ENCODE measurements at regions not wholly inside any gene's neighbourhood (a gene's known extent, or its start where the extent isn't known, plus 50 kb on each side); places are given as distances from the start of the nearest gene placed in this dataset.

DNA sequence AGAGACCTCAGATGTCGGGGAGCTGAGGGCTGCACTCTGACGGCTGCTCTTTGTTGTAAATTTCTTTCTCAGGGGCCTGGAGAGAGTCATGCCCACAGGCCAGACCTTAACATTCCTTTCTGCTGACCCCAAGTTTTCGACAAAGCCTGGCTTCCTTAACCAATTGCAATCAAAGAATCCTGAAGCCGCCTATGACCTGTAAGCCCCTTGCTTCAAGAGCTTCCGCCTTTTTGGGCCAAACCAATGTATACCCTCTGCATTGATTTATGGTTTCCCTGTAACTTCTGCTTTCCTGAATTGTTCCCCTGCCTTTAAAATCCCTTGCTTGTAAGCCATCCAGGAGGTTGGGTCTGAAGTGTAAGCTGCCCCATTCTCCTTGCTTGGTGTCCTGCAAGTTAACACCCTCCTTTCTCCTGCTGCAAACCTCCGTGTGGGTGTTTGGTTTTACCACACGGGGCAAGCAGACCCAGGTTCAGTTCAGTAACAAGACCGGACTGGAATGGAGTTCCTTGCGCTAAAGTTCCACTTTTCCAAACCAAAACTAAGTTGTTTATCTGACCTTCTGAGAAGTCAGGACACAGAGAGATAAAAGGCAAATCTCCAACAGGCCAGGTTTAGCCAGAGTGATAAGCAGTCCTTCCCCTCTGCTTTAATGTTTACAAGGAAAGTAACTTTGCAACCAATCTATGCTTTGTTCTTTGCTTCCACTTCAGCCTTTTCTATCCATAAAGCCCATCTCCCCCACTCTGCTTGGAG lies 141.6 kb downstream of the KCNJ12 start:
- DNase-seq (ENCODE audit: low read depth in 2 of 2), result no peak

DNA sequence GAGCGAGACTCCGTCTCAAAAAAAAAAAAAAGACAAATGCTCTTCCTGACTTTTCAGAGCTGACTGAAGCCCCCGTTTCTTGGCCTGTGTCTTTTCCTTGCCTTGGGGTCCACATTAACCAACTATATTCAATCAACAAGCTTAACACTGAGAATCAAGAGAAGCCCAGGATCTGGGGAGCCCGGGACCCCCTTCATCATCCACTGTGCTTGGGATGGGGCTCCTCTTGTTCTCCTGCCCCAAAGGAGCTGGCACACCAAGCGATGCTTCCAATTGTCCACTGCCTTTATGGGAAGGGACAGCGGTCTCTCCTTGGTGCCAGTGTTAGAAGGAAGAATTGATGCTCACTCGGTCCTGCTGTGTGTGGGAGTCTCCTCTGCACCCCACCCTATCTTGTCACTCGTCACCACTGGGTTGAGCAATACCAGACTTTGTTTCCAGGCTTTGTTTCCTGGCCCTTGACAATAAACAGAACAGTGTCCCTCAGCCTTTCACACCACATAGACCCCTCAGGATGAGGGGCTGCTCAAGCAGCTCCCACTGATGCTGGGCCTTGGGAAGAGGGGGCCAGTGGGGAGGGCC lies 146.7 kb downstream of the KCNJ12 start:
- DNase-seq (ENCODE audit: low read depth in 2 of 2), result no peak

DNA sequence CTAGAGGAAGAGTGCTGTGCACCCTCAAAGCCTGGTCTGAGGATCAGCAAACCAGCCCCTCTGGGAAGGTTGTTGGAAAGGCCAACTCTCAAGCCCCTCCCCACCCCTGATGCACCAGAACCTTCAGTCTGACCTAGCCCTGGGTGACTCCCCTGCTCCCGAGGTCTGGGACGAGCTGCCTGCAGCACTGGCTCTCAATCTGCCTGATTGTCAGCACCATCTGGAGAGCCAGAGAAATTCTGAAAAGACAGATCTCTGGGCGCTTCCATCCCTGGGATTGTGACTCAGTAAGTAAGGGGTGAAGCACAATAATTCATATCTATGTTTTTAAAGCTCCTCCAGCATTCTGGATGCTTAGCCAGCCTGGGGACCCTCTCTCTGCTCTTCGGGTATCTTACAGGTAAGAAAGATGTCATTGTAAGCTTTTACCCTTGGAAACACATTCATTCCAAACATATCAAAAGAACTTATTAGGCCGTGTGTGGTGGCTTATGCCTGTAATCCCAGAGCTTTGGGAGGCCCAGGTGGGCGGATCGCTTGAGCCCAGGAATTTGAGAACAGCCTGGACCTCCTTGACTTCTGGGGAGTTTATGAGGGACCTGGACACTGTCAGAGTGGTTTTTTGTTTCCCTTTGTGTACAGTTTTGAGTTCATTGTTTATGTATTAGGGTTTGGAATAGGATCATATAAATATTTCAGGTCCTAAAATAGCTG lies 147.5 kb downstream of the KCNJ12 start:
- DNase-seq (ENCODE audit: low read depth in 2 of 2), result no peak

DNA sequence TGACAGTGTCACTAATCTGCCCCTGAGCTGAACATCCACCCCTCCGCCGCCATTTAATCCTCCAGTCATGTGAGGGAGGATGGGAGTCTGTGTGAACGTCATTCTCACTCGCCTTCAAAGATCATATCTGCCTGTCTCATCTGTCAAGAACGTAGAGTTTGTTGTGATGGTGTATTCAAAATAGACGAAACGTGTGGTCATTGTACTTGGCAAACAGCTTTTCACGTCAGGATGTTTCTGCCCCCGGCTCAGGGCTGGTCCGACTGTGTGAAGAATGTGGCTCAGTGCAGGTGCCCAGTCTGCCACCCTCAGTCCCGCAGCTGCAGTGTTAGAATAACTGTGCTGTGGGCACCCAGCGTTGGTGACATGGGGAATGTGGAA lies 148.0 kb downstream of the KCNJ12 start:
- no peak for DNase-seq (ENCODE audit: low read depth in 2 of 2)

DNA sequence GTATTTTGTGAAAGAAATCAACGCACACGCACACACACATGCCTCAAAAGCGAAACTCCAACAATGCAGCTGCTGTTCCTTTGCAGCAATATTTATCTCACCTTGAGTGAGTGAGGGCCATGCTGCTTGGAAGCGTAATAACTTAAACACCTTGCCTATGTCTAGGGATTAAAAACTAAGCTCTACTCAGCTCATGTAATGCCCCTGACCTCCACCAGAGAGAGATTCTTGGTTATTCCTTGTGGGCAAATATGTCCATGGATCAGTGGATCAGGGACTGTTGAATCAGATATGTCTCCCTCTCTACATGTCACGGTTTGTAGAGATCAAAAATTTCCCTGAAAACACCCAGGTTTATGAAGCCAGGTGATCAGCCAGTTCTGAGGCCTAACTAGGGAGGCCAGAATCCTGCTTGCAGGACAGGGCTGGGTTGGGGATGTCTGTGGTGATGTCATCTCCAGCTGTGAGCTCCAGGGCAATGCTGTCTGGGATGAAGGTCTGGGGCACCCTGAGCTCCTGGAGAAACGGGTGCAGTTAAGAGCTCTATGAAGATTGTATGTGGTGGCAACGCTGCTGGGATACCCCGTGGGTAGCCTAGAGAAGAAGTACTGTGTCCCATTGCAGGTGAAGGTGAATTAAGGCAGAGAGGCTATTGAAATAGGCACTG lies 149.4 kb downstream of the KCNJ12 start:
- DNase-seq (ENCODE audit: low read depth in 2 of 2), result no peak

DNA sequence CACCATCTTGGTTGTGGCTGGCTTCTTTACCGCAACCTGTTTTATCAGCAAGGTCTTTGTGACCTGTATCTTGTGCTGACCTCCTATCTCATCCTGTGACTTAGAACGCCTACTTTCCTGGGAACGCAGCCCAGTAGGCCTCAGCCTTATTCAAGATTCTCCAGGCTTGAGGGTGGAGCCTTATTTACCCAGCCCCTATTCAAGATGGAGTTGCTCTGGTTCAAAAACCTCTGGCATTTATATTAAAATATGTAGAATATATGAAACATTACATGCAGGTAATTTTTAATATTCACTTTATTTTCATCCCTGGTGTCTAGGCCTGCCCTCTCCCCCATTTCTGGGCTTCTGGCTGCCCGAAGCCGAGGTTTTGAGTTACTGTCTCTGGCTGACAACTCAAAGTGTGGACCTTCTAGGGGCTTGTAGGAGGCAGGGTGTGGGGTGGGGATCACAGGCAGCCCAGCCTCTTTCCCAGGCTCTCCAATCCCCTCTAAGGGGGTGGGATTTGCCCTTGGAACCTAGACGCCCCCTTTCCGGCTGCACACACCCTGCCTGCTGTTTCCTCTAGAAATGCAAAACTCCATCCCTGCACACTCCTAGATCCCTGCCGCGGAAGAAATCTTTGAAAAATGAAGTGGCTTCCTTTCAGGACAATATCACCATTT lies 152.0 kb downstream of the KCNJ12 start:
- DNase-seq (ENCODE audit: low read depth in 2 of 2), result no peak

DNA sequence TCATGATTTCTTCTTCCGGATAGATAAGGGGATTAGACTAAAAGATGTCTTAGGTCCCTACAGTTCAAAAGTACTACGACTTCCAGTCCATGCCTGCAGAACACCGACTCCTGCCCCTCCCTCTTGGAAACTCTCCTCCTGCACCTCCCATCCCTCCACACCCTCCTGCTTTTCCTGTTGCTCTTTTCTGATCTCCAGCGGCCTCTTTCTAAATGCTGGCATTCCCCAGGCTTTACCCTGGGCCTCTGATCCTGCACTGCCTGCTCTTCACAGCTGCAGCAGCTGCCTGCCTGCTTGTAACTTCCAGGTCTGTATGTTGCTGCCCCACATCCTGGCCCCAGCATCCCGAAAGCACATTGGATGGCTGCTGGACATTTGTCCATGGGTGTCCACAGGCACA lies 154.2 kb downstream of the KCNJ12 start:
- no peak for DNase-seq (ENCODE audit: low read depth in 2 of 2)

DNA sequence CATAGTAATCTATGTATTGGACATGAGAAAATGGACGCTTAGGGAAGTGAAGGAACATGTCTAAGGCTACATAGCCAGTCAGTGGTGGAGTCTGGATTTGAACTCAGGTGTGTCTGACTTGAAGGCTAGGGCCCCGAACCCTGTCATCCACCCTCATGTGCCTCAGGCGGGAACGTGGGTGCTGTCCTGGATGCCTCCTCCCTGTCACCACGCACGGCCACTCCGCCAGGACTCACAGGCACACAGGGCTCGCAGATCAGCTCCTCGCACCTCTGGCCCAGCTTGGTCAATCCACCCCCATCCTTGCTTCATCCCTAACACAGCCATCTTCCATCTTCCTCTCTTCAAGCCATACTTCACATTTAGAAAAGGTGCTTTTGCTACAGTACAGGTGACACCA lies 154.7 kb downstream of the KCNJ12 start:
- DNase-seq (ENCODE audit: low read depth in 2 of 2), result no peak

DNA sequence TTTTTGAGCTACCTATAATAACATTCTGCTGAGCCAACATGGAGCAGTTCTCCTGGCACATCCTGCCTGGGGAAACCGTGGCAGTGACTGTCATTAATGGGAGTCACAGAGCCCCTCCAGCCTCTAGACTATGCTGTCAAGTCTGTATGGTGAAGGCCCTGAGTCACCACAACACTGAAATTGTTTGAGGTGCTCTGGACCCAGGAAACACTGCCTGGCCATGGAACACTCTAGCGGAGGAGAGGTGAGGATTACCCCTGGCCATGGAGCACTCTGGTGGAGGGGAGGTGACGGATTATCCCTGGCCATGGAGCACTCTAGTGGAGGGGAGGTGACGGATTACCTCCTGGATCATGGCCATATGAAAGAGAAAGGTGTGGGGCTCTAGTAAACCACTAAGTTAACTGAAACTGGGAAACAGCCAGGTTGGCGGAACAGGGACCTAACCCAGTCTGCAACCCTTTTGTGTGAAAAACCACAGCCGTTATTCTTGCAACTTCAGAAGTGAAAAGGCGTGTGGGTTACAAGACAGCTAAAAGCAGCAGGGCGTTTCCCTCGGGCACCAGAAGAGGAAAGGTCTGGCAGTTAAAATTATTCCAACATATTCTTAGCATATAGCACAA lies 156.7 kb downstream of the KCNJ12 start:
- DNase-seq (ENCODE audit: low read depth in 2 of 2), result no peak

DNA sequence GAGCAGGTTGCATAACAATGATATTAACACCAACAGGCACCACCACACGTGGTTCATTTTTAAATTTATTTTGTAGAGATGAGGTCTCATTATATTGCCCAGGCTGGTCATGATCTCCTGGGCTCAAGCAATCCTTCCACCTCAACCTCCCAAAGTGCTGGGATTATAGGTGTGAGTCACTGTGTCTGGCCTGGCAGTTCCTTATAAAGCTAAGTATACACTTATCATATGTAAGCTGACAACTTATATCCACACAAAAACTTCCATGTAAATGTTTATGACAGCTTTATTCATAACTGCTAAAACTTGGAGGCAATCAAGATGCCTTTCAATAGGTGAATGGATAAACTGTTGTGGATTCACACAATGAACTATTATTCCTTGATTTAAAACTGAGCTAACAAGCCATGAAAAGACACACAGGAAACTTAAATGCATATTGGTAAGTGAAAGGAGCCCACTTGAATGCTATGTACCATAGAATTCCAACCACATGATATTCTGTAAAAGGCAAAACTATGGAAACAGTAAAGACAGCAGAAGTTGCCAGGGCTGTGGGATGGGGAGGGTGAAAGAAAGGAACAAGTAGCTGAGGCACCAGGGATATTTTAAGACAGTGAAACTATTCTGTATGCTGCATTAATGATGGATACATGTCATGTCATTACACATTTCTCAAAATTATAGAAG lies 156.5 kb upstream of the KCNJ18 start:
- DNase-seq (ENCODE audit: low read depth in 2 of 2), result no peak

DNA sequence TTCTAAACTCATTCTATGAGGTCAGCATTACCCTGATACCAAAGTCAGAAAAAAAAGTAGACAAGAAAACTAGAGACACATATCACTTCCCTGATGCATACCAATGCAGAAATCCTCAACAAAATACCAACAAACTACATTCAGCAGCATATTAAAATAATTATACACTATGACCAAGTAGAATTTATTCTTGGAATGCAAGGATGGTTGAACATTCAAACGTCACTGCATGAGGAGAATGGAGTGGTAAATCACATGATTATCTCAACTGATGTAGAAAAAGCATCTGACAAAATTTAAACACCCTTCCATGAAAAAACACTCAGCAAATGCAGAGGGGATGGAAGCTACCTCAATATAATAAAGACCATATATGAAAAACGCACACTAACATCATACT lies 155.0 kb upstream of the KCNJ18 start:
- DNase-seq (ENCODE audit: low read depth in 2 of 2), result no peak

DNA sequence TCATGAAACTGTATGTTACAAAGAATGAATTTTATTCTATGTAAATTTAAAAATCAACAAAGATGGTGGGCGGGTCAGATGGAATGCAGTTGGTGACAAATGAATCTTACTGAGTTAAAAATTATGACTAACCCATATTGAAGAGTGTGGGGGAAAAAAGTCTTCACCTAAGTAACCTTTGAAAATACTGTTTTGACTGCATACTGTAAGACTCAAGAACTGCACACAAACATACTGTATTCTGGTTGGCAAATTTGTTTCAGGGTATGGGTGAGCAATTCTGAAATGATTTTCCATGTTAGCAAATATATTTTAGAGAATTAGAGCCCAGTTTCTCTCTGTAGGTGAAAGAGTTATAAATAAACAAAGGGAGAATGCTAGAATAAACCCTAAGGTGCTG lies 153.7 kb upstream of the KCNJ18 start:
- no peak for DNase-seq (ENCODE audit: low read depth in 2 of 2)

DNA sequence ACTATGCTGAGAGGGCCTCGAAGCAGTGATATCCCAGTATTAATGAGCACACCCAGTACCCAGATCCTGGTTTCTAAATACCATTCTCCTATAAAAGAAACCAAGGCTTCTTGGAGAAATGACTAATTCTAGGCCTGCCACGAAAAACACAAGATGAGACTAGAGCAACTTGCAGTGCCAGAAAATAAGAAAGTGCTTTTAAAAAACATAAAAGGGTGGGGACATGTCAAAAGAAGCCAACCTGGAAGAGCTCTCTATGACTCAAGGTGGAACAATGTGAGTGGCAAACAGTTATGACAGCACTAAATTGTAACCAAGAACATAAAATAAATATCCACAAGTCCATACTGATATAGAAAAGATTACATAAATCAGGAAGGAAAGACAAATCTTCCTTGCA lies 153.2 kb upstream of the KCNJ18 start:
- no peak for DNase-seq (ENCODE audit: low read depth in 2 of 2)

DNA sequence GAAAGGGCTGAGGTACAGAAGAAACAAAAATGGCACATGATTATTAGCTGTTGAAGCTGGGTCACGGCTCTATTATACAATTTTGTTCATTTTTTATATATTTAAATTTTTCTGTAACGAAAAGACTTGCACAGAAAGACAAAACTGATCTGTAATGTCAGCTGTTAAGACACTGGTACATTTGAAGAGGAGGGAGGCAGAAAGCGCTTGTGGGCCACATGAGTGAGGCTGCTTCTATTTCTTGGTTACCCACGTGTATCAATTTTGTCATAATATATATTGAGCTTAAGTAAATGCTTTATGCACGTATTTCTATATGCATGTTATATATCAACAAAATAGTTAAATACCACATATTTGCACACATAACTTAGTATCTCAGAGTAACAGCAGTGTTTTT lies 151.8 kb upstream of the KCNJ18 start:
- no peak for DNase-seq (ENCODE audit: low read depth in 2 of 2)

DNA sequence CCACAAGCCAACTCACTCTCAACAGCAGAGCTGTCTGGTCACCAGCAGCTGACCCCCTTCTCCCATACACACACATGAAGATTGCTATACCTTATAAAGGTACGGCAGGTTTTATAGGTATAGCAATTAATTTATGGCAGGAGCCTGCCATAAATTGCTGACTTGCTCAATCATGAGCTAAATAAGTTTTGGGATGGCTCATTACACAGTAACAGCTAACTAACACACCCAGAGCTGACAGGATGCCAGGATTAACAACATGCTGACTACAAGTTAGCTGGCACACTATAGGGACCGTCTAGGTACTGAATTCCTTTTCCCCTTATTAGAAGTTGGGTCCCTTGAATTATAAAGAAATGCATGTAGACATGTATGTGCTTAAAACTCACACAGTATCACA lies 150.3 kb upstream of the KCNJ18 start:
- no peak for DNase-seq (ENCODE audit: low read depth in 2 of 2)

DNA sequence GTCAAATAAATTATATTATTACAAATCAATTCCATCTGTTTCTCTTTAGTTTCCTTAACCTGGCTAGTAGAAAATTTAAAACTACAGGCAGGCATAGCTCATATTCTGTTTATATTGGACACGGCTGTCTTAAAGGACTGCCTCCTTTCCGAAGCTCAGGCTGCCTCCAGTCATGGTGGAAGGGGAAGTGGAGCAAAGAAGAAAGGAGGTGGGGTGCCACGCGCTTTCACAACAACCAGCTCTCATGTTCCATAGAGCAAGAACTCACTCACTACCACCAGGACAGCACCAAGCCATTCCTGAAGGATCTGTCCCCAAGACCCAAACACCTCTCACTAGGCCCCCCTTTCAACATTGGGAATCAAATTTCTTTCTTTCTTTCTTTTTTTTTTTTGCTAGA lies 149.3 kb upstream of the KCNJ18 start:
- no peak for DNase-seq (ENCODE audit: low read depth in 2 of 2)

DNA sequence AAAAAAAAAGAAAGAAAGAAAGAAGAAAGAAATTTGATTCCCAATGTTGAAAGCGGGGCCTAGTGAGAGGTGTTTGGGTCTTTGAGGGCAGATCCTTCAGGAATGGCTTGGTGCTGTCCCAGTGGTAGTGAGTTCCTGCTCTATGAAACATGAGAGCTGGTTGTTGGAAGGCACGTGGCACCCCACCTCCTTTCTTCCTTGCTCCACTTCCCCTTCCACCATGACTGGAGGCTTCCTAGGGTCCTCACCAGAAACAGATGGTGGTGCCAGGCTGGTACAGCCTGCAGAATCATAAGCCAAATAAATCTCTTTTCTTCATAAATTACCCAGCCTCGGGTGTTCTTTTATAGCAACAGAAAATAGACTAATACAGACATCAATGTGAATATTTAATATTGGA lies 147.3 kb upstream of the KCNJ18 start:
- no peak for DNase-seq (ENCODE audit: low read depth in 2 of 2)

DNA sequence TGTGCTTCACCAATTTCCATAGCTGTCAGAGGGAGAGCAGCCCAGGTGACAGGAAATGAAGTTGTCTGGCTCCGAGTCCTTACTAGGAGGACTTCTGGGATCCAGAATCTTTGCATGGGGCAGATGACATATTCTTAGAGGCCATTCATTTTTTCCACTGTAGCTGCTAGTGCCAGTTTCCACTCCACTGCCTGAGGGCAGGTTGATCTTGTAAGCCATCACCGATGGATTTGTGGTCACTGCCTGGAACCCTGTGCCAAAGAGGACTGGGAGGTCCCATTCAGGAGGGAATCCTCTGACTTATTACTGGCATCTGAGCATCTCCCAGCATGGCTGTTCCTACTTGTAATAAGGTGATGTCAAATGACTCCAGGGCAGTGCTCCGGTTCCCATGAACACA lies 144.1 kb upstream of the KCNJ18 start:
- no peak for DNase-seq (ENCODE audit: low read depth in 2 of 2)

DNA sequence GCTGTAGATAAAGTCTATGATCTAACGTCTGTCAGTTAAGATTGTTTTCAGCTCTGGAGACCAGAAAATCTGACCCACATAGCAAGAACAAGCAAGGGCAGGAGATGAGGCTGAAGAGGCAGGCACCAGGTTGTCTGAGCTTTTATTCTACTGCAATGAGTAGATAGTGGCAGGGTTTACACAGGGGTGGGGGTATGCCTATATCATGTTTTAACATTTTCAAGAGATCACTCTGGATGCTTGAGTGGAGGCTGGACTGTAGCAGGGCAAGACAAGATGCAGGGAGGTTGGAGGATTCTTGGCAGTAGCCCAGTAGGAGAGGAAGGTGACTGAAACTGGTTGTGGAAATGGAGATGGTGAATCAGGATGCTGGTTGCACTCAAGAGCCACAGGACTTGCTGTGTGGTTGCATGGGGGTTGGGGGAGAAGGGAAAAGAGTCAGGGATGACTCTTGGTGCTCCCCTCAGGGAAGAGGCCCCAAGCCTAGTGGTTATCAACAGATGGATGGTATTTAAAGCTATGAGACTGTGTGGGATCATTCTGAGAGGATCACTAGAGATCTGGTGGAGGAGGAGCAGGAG lies 143.1 kb upstream of the KCNJ18 start:
- DNase-seq (ENCODE audit: low read depth in 2 of 2), result peak; percentile 32 to 40

DNA sequence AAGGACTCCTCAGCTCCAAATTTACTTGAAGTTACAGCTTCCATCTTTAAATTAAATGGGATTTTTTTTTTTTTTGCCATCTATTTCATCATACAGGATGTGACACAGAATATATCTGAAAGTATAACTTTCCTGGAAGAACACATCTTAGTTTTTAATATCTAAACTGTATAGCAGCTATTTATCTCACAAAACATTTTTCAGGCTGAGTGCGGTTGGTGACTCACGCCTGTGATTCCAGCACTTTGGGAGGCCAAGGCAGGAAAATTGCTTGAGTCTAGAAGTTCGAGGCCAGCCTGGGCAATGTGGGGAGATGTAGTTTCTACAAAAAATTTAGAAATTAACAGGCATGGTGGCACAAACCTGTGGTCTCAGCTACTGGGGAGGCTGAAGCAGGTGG lies 142.3 kb upstream of the KCNJ18 start:
- DNase-seq (ENCODE audit: low read depth in 2 of 2), result peak; percentile 57
